Lung (tissue), 11 donors: ENCODE measurements at regions not wholly inside any gene's neighbourhood (a gene's known extent, or its start where the extent isn't known, plus 50 kb on each side); places are given as distances from the start of the nearest gene placed in this dataset.

Experiments used
- ATAC-seq: fragments of 200-7000 bp; cut with Tn5 transposase; one replicate; pipeline ENCODE4 v1.9.1; 2020; ENCODE audit warnings: moderate number of reproducible peaks; ENCODE audit not compliant: insufficient read depth, low FRiP score
- DNase-seq, 3 donors: peaks; one replicate each; pipeline ENCODE4 v3.0.0-alpha.2; 2013 to 2017
- H3K27ac ChIP-seq, 2 donors: one replicate each; pipeline ENCODE4 v1.5.1; 2013; ENCODE audit warnings: mild to moderate bottlenecking in 2 of 2, moderate library complexity in 2 of 2, control low read depth in 1 of 2, inconsistent platforms in 1 of 2, low read depth in 1 of 2, low read length in 1 of 2
- H3K27me3 ChIP-seq, 3 donors: one replicate each; pipeline ENCODE4 v1.5.1; 2013; ENCODE audit warnings: low read length in 2 of 3; ENCODE audit not compliant: control insufficient read depth in 3 of 3, insufficient read depth in 3 of 3
- H3K36me3 ChIP-seq, 4 donors: one replicate each; pipeline ENCODE4 v1.5.1; 2013; ENCODE audit warnings: low read length in 4 of 4, mild to moderate bottlenecking in 1 of 4, moderate library complexity in 1 of 4; ENCODE audit not compliant: control insufficient read depth in 4 of 4, insufficient read depth in 4 of 4
- H3K4me1 ChIP-seq, 5 donors: one replicate each; pipeline ENCODE4 v1.5.1; 2013; ENCODE audit warnings: low read length in 5 of 5, mild to moderate bottlenecking in 2 of 5, moderate library complexity in 1 of 5; ENCODE audit not compliant: control insufficient read depth in 5 of 5, insufficient read depth in 5 of 5
- H3K4me3 ChIP-seq: one replicate; pipeline ENCODE4 v1.5.1; 2013; ENCODE audit warnings: mild to moderate bottlenecking, control low read depth, moderate library complexity
- H3K9ac ChIP-seq, 2 donors: one replicate each; pipeline ENCODE4 v1.5.1; 2013; ENCODE audit warnings: low read length in 2 of 2, control low read depth in 1 of 2; ENCODE audit not compliant: insufficient read depth in 1 of 2
- H3K9me3 ChIP-seq, 4 donors: one replicate each; pipeline ENCODE4 v1.5.1; 2013; ENCODE audit warnings: low read length in 3 of 4, mild to moderate bottlenecking in 1 of 4, moderate library complexity in 1 of 4; ENCODE audit not compliant: control insufficient read depth in 4 of 4, insufficient read depth in 3 of 4
- CTCF ChIP-seq: IDR thresholded peaks from 2 replicates; pipeline ENCODE4 v1.5.1; 2012; ENCODE audit warnings: mild to moderate bottlenecking; ENCODE audit errors: control extremely low read depth, extremely low read depth
- WGBS, 2 donors: extraction: QIAGEN DNeasy Blood & Tissue Kit; methylation state at CpG; one replicate each; pipeline ENCODE4 v1.1.7; 2013; 5-methylcytosine and 5-hydroxymethylcytosine counted together
- donor health status: control.
- donor health status: control.
- donor health status: Bipolar disorder and iron deficiency.
- donor health status: healthy.
- donor health status: DM: yes; HTN: yes; CAD: no.

GRCh38 chr14:53493320-53493719 is 340.2 kb upstream of the DDHD1 start:
- no peak for DNase-seq
- H3K27ac ChIP-seq = no peak overlapping the region
- no peak overlapping the region for H3K4me3 ChIP-seq
- WGBS, 2 donors = 71 to 75% methylated on average over 2 of the region's 2 CpGs
- H3K4me1 ChIP-seq = peaks cover 0 to 15% (median 5%) of the 10 kb centered on the region in 5 donors
- no peaks in the 10 kb centered on the region for H3K9me3 ChIP-seq
- no peak overlapping the region for H3K9ac ChIP-seq
- TF ChIP-seq CTCF = no peak
- no peak for ATAC-seq
- no peaks in the 10 kb centered on the region for H3K36me3 ChIP-seq
- no peaks in the 10 kb centered on the region for H3K27me3 ChIP-seq

GRCh38 chr14:53491884-53492277 is 338.8 kb upstream of the DDHD1 start:
- WGBS, 2 donors = 76 to 84% methylated on average over 5 of the region's 5 CpGs
- Histone ChIP-seq H3K4me1 (peaks cover 0 to 15% (median 5%) of the 10 kb centered on the region in 5 donors), H3K27me3 (no peaks in the 10 kb centered on the region), H3K9me3 (no peaks in the 10 kb centered on the region), H3K9ac (no peak overlapping the region), H3K27ac (no peak overlapping the region), H3K36me3 (no peaks in the 10 kb centered on the region), H3K4me3 (no peak overlapping the region)
- TF ChIP-seq CTCF = no peak
- no peak for ATAC-seq
- no peak for DNase-seq

- H3K27me3 ChIP-seq = no peaks in the 10 kb centered on the region
- H3K9ac ChIP-seq = no peak overlapping the region
- no peak for TF ChIP-seq CTCF
- ATAC-seq (no peak), DNase-seq (no peak)
- WGBS, 2 donors = 71 to 80% methylated on average over 3 of the region's 3 CpGs
- no peak overlapping the region for H3K4me3 ChIP-seq
- no peak overlapping the region for H3K27ac ChIP-seq
- no peaks in the 10 kb centered on the region for H3K36me3 ChIP-seq
- no peaks in the 10 kb centered on the region for H3K9me3 ChIP-seq
- peaks cover 0 to 15% (median 5%) of the 10 kb centered on the region in 5 donors for H3K4me1 ChIP-seq
Observed at GRCh38 chr14:53491256-53491883, 338.2 kb upstream of the DDHD1 start.

- ATAC-seq (no peak), DNase-seq (no peak)
- H3K9me3 ChIP-seq = peaks cover 0 to 9% (median 4%) of the 10 kb centered on the region in 4 donors
- H3K27ac ChIP-seq = no peak overlapping the region
- H3K36me3 ChIP-seq = no peaks in the 10 kb centered on the region
- peaks cover 0 to 13% (median 0%) of the 10 kb centered on the region in 5 donors for H3K4me1 ChIP-seq
- no peak for TF ChIP-seq CTCF
- no peaks in the 10 kb centered on the region for H3K27me3 ChIP-seq
- H3K4me3 ChIP-seq = no peak overlapping the region
- WGBS, 2 donors = 61 to 83% methylated on average over 1 of the region's 1 CpG
- H3K9ac ChIP-seq = no peak overlapping the region
Observed at GRCh38 chr14:53478174-53478573, 325.1 kb upstream of the DDHD1 start.
